DND-41 (cell line): ENCODE measurements at regions not wholly inside any gene's neighbourhood (a gene's known extent, or its start where the extent isn't known, plus 50 kb on each side); places are given as distances from the start of the nearest gene placed in this dataset.

ENCODE experiments used
- CTCF ChIP-seq: IDR thresholded peaks from 2 replicates; pipeline ENCODE4 v1.5.1; 2012; ENCODE audit warnings: borderline replicate concordance, low read length, moderate library complexity, mild to moderate bottlenecking; ENCODE audit not compliant: poor library complexity, severe bottlenecking; ENCODE audit errors: extremely low read depth
- EZH2 ChIP-seq: IDR thresholded peaks from 3 replicates; pipeline ENCODE4 v1.6.1; 2012; ENCODE audit warnings: borderline replicate concordance, low read depth, mild to moderate bottlenecking, moderate library complexity, low read length, inconsistent platforms; ENCODE audit not compliant: severe bottlenecking

GRCh38 chr20:20875716-20876115 lies 163.3 kb upstream of the RALGAPA2 start:
- TF ChIP-seq CTCF (no peak), EZH2 (no peak)
